ENCODE measurements at regions not wholly inside any gene's neighbourhood (a gene's known extent, or its start where the extent isn't known, plus 50 kb on each side); places are given as distances from the start of the nearest gene placed in this dataset.

GRCh38 chr3:153029350-153029749, 132.7 kb upstream of the RAP2B start:
- no peak for DNase-seq (ENCODE audit: low spot score)
- no peak for TF ChIP-seq CTCF (IDR thresholded peaks at IDR 0.05)
- Mint-ChIP-seq H3K4me3 (ENCODE audit: unreplicated experiment) (no peak overlapping the region), H3K27ac (ENCODE audit: unreplicated experiment) (no peak overlapping the region), H3K4me1 (ENCODE audit: low read depth) (peaks cover 5% of the 10 kb centered on the region), H3K36me3 (ENCODE audit: low read depth) (no peaks in the 10 kb centered on the region), H3K9me3 (ENCODE audit: low read depth) (no peaks in the 10 kb centered on the region), H3K27me3 (ENCODE audit: low read depth) (peaks cover 1% of the 10 kb centered on the region)

- peaks cover 5% of the 10 kb centered on the region for H3K4me1 Mint-ChIP-seq (ENCODE audit: low read depth)
- H3K4me3 Mint-ChIP-seq (ENCODE audit: unreplicated experiment) = no peak overlapping the region
- H3K27me3 Mint-ChIP-seq (ENCODE audit: low read depth) = no peaks in the 10 kb centered on the region
- no peak overlapping the region for H3K27ac Mint-ChIP-seq (ENCODE audit: unreplicated experiment)
- H3K36me3 Mint-ChIP-seq (ENCODE audit: low read depth) = no peaks in the 10 kb centered on the region
- no peak for DNase-seq (ENCODE audit: low spot score)
- no peaks in the 10 kb centered on the region for H3K9me3 Mint-ChIP-seq (ENCODE audit: low read depth)
- no peak for TF ChIP-seq CTCF (IDR thresholded peaks at IDR 0.05)
Measured at GRCh38 chr3:153032891-153033290, 129.1 kb upstream of the RAP2B start.

- H3K27ac Mint-ChIP-seq (ENCODE audit: unreplicated experiment) = no peak overlapping the region
- no peaks in the 10 kb centered on the region for H3K36me3 Mint-ChIP-seq (ENCODE audit: low read depth)
- no peaks in the 10 kb centered on the region for H3K27me3 Mint-ChIP-seq (ENCODE audit: low read depth)
- no peak for DNase-seq (ENCODE audit: low spot score)
- no peak overlapping the region for H3K4me3 Mint-ChIP-seq (ENCODE audit: unreplicated experiment)
- TF ChIP-seq CTCF (IDR thresholded peaks at IDR 0.05) = no peak
- no peaks in the 10 kb centered on the region for H3K9me3 Mint-ChIP-seq (ENCODE audit: low read depth)
- H3K4me1 Mint-ChIP-seq (ENCODE audit: low read depth) = no peaks in the 10 kb centered on the region
Measured at GRCh38 chr3:153036846-153037245, 125.2 kb upstream of the RAP2B start.

GRCh38 chr3:153038367-153038766, 123.7 kb upstream of the RAP2B start:
- Mint-ChIP-seq H3K27ac (ENCODE audit: unreplicated experiment) (no peak overlapping the region), H3K27me3 (ENCODE audit: low read depth) (no peaks in the 10 kb centered on the region), H3K4me1 (ENCODE audit: low read depth) (peaks cover 6% of the 10 kb centered on the region), H3K9me3 (ENCODE audit: low read depth) (no peaks in the 10 kb centered on the region), H3K4me3 (ENCODE audit: unreplicated experiment) (no peak overlapping the region), H3K36me3 (ENCODE audit: low read depth) (no peaks in the 10 kb centered on the region)
- DNase-seq (ENCODE audit: low spot score) = no peak
- TF ChIP-seq CTCF (IDR thresholded peaks at IDR 0.05) = no peak

- Mint-ChIP-seq H3K27me3 (ENCODE audit: low read depth) (no peaks in the 10 kb centered on the region), H3K27ac (ENCODE audit: unreplicated experiment) (no peak overlapping the region), H3K9me3 (ENCODE audit: low read depth) (no peaks in the 10 kb centered on the region), H3K4me3 (ENCODE audit: unreplicated experiment) (no peak overlapping the region), H3K4me1 (ENCODE audit: low read depth) (peaks cover 10% of the 10 kb centered on the region), H3K36me3 (ENCODE audit: low read depth) (no peaks in the 10 kb centered on the region)
- DNase-seq (ENCODE audit: low spot score) = no peak
- TF ChIP-seq CTCF (IDR thresholded peaks at IDR 0.05) = no peak
Measured at GRCh38 chr3:153038779-153039178, 123.2 kb upstream of the RAP2B start.
